ENCODE measurements at regions not wholly inside any gene's neighbourhood (a gene's known extent, or its start where the extent isn't known, plus 50 kb on each side); places are given as distances from the start of the nearest gene placed in this dataset.

- TF ChIP-seq, protein P1, sequence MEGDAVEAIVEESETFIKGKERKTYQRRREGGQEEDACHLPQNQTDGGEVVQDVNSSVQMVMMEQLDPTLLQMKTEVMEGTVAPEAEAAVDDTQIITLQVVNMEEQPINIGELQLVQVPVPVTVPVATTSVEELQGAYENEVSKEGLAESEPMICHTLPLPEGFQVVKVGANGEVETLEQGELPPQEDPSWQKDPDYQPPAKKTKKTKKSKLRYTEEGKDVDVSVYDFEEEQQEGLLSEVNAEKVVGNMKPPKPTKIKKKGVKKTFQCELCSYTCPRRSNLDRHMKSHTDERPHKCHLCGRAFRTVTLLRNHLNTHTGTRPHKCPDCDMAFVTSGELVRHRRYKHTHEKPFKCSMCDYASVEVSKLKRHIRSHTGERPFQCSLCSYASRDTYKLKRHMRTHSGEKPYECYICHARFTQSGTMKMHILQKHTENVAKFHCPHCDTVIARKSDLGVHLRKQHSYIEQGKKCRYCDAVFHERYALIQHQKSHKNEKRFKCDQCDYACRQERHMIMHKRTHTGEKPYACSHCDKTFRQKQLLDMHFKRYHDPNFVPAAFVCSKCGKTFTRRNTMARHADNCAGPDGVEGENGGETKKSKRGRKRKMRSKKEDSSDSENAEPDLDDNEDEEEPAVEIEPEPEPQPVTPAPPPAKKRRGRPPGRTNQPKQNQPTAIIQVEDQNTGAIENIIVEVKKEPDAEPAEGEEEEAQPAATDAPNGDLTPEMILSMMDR (IDR thresholded peaks at IDR 0.05), result no peak
- TF ChIP-seq POLR2AphosphoS5 (IDR thresholded peaks at IDR 0.05), result no peak
- no peak for TF ChIP-seq POLR2A (IDR thresholded peaks at IDR 0.05)
Observed at GRCh38 chr5:26740182-26740581, 298.2 kb downstream of the CDH9 start.

Data from prostate gland (tissue), 2 donors.